GM12873 (cell line): ENCODE measurements at regions not wholly inside any gene's neighbourhood (a gene's known extent, or its start where the extent isn't known, plus 50 kb on each side); places are given as distances from the start of the nearest gene placed in this dataset.

Experiments
- TF ChIP-seq, protein P1 (sequence below): IDR thresholded peaks from 2 replicates; pipeline ENCODE4 v1.5.1; 2012; ENCODE audit warnings: low read depth, mild to moderate bottlenecking, moderate library complexity, low read length, control low read depth; ENCODE audit not compliant: insufficient read depth; ENCODE audit errors: missing control alignments

GRCh38 chr10:78513986-78514385, 480.3 kb downstream of the RPS24 start:
- TF ChIP-seq, protein P1, sequence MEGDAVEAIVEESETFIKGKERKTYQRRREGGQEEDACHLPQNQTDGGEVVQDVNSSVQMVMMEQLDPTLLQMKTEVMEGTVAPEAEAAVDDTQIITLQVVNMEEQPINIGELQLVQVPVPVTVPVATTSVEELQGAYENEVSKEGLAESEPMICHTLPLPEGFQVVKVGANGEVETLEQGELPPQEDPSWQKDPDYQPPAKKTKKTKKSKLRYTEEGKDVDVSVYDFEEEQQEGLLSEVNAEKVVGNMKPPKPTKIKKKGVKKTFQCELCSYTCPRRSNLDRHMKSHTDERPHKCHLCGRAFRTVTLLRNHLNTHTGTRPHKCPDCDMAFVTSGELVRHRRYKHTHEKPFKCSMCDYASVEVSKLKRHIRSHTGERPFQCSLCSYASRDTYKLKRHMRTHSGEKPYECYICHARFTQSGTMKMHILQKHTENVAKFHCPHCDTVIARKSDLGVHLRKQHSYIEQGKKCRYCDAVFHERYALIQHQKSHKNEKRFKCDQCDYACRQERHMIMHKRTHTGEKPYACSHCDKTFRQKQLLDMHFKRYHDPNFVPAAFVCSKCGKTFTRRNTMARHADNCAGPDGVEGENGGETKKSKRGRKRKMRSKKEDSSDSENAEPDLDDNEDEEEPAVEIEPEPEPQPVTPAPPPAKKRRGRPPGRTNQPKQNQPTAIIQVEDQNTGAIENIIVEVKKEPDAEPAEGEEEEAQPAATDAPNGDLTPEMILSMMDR = no peak

GRCh38 chr10:78514459-78514858, 480.8 kb downstream of the RPS24 start:
- TF ChIP-seq, protein P1 = no peak

- TF ChIP-seq, protein P1 = no peak
These were observed 481.6 kb downstream of the RPS24 start for GRCh38 chr10:78515038-78515872.

- TF ChIP-seq, protein P1 = no peak
These were observed 482.1 kb downstream of the RPS24 start for GRCh38 chr10:78515873-78516153.

DNA sequence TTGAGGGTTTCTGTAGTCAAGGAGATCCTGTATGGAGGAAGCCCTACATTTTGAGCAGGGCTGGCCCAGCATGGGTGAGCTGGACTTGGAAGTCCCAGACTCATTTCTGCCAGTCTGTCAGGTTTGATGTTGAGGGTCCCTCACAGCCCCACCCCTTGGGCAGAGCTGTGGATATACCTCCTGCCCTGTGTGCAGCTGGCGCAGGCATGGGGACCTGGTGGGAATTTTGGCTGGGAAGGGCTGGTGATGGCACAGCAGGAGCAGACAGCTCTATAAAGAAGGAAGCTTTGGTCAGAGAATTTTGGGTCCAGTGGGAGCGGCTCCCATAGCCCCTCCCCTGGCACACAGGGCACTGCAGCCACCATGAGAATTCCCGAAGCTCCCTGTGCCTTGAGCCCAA, 482.6 kb downstream of the RPS24 start:
- TF ChIP-seq, protein P1 = no peak

- TF ChIP-seq, protein P1 = no peak
These were observed 483.1 kb downstream of the RPS24 start for GRCh38 chr10:78516756-78517155.

DNA sequence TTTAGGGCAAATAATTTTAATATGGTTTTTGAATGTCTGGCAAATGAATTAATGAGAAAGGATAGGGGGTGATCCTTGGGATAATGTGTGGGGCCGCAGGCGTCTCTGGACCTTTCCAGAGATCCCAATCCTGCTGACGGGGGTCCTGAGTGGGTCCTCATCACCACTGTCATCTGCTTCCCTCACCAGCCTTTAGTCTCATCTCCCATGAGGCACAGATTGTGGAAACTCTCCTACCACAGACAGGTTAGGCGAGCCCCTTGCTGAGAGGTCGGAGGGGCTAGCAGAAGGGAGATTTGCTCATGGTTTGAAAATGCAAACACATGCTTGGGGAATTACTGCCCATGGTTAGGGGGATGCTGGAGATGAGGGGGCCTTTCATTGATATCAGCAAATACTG, 484.6 kb downstream of the RPS24 start:
- TF ChIP-seq, protein P1 = no peak
